Nephron (organoid): ENCODE measurements at regions not wholly inside any gene's neighbourhood (a gene's known extent, or its start where the extent isn't known, plus 50 kb on each side); places are given as distances from the start of the nearest gene placed in this dataset.

Source experiments
- H3K27ac Mint-ChIP-seq, 3 experiments: 2 replicates each; pipeline ENCODE4 v1.8.0; 2020; ENCODE audit warnings: mixed read lengths in 3 of 3, mild to moderate bottlenecking in 2 of 3, moderate library complexity in 1 of 3
- H3K27me3 Mint-ChIP-seq: 2 replicates; pipeline ENCODE4 v1.8.0; 2021; ENCODE audit warnings: low read depth, mild to moderate bottlenecking, moderate library complexity, mixed read lengths
- H3K36me3 Mint-ChIP-seq: 2 replicates; pipeline ENCODE4 v1.8.0; 2020; ENCODE audit warnings: low read depth, mixed read lengths
- H3K4me1 Mint-ChIP-seq: 2 replicates; pipeline ENCODE4 v1.8.0; 2020; ENCODE audit warnings: mixed read lengths
- H3K4me3 Mint-ChIP-seq, 3 experiments: 2 replicates each; pipeline ENCODE4 v1.8.0; 2020; ENCODE audit warnings: mild to moderate bottlenecking in 3 of 3, mixed read lengths in 3 of 3, moderate library complexity in 2 of 3
- H3K9me3 Mint-ChIP-seq: 2 replicates; pipeline ENCODE4 v1.8.0; 2020; ENCODE audit warnings: mixed read lengths
- CTCF ChIP-seq, 3 experiments: fragments of 200-600 bp; sonication (generic); IDR thresholded peaks; one replicate each; pipeline ENCODE4 v1.5.0; 2021; ENCODE audit warnings: antibody characterized with exemption in 3 of 3; ENCODE audit not compliant: unreplicated experiment in 3 of 3

GRCh38 chr3:64457811-64458210 is 230.0 kb downstream of the ADAMTS9 start:
- H3K4me1 Mint-ChIP-seq, result peaks cover 29% of the 10 kb centered on the region
- TF ChIP-seq CTCF (IDR thresholded peaks at IDR 0.05; ENCODE audit: unreplicated experiment in 3 of 3), result no peak
- H3K27ac Mint-ChIP-seq, result no peak overlapping the region
- no peaks in the 10 kb centered on the region for H3K9me3 Mint-ChIP-seq
- peaks cover 4% of the 10 kb centered on the region for H3K27me3 Mint-ChIP-seq
- no peak overlapping the region for H3K4me3 Mint-ChIP-seq
- H3K36me3 Mint-ChIP-seq, result no peaks in the 10 kb centered on the region

GRCh38 chr3:64456674-64457073 is 231.1 kb downstream of the ADAMTS9 start:
- peaks cover 9% of the 10 kb centered on the region for H3K27me3 Mint-ChIP-seq
- H3K4me1 Mint-ChIP-seq, result peaks cover 21% of the 10 kb centered on the region
- no peak overlapping the region for H3K4me3 Mint-ChIP-seq
- H3K9me3 Mint-ChIP-seq, result no peaks in the 10 kb centered on the region
- no peaks in the 10 kb centered on the region for H3K36me3 Mint-ChIP-seq
- TF ChIP-seq CTCF (IDR thresholded peaks at IDR 0.05; ENCODE audit: unreplicated experiment in 3 of 3), result no peak
- no peak overlapping the region for H3K27ac Mint-ChIP-seq

GRCh38 chr3:64455351-64455750 is 230.1 kb upstream of the PRICKLE2 start:
- Mint-ChIP-seq H3K36me3 (no peaks in the 10 kb centered on the region), H3K27me3 (peaks cover 17% of the 10 kb centered on the region), H3K4me1 (peaks cover 10% of the 10 kb centered on the region), H3K4me3 (no peak overlapping the region), H3K27ac (no peak overlapping the region), H3K9me3 (no peaks in the 10 kb centered on the region)
- TF ChIP-seq CTCF (IDR thresholded peaks at IDR 0.05; ENCODE audit: unreplicated experiment in 3 of 3), result no peak

GRCh38 chr3:64454768-64455167 is 229.5 kb upstream of the PRICKLE2 start:
- no peak overlapping the region for H3K4me3 Mint-ChIP-seq
- peaks cover 17% of the 10 kb centered on the region for H3K27me3 Mint-ChIP-seq
- H3K36me3 Mint-ChIP-seq, result no peaks in the 10 kb centered on the region
- H3K27ac Mint-ChIP-seq, result no peak overlapping the region
- TF ChIP-seq CTCF (IDR thresholded peaks at IDR 0.05; ENCODE audit: unreplicated experiment in 3 of 3), result no peak
- H3K4me1 Mint-ChIP-seq, result peaks cover 6% of the 10 kb centered on the region
- no peaks in the 10 kb centered on the region for H3K9me3 Mint-ChIP-seq

GRCh38 chr3:64454179-64454578 is 228.9 kb upstream of the PRICKLE2 start:
- peaks cover 6% of the 10 kb centered on the region for H3K4me1 Mint-ChIP-seq
- H3K27ac Mint-ChIP-seq, result no peak overlapping the region
- TF ChIP-seq CTCF (IDR thresholded peaks at IDR 0.05; ENCODE audit: unreplicated experiment in 3 of 3), result no peak
- no peaks in the 10 kb centered on the region for H3K36me3 Mint-ChIP-seq
- no peak overlapping the region for H3K4me3 Mint-ChIP-seq
- H3K9me3 Mint-ChIP-seq, result no peaks in the 10 kb centered on the region
- peaks cover 18% of the 10 kb centered on the region for H3K27me3 Mint-ChIP-seq

GRCh38 chr3:64451283-64452012 is 226.2 kb upstream of the PRICKLE2 start:
- Mint-ChIP-seq H3K4me3 (no peak overlapping the region), H3K9me3 (no peaks in the 10 kb centered on the region), H3K27me3 (peaks cover 20% of the 10 kb centered on the region), H3K4me1 (no peaks in the 10 kb centered on the region), H3K27ac (no peak overlapping the region), H3K36me3 (no peaks in the 10 kb centered on the region)
- no peak for TF ChIP-seq CTCF (IDR thresholded peaks at IDR 0.05; ENCODE audit: unreplicated experiment in 3 of 3)
